Stimulated activated memory B cell treated with anti-CD40 and anti-IgM and Interleukin-4, amounts not matched to agents 10 μg/mL and 1 μg/mL and 100 μg/mL, for 72 hours (primary cell): ENCODE measurements at regions not wholly inside any gene's neighbourhood (a gene's known extent, or its start where the extent isn't known, plus 50 kb on each side); places are given as distances from the start of the nearest gene placed in this dataset.

Experiments used
- ATAC-seq: fragments of 150-1000 bp; cut with Tn5 transposase; 2 replicates; pipeline ENCODE4 v1.10.0; 2021
- H3K27ac Mint-ChIP-seq: one replicate; pipeline ENCODE4 v1.8.0; 2022; ENCODE audit warnings: mild to moderate bottlenecking, mixed read lengths
- H3K27me3 Mint-ChIP-seq: one replicate; pipeline ENCODE4 v1.8.0; 2022; ENCODE audit warnings: mixed read lengths
- H3K36me3 Mint-ChIP-seq: one replicate; pipeline ENCODE4 v1.8.0; 2022; ENCODE audit warnings: mixed read lengths
- H3K4me1 Mint-ChIP-seq: one replicate; pipeline ENCODE4 v1.8.0; 2022; ENCODE audit warnings: mixed read lengths
- H3K4me3 Mint-ChIP-seq: one replicate; pipeline ENCODE4 v1.8.0; 2022; ENCODE audit warnings: mild to moderate bottlenecking, moderate library complexity, mixed read lengths
- H3K9me3 Mint-ChIP-seq: one replicate; pipeline ENCODE4 v1.8.0; 2022; ENCODE audit warnings: mixed read lengths

DNA sequence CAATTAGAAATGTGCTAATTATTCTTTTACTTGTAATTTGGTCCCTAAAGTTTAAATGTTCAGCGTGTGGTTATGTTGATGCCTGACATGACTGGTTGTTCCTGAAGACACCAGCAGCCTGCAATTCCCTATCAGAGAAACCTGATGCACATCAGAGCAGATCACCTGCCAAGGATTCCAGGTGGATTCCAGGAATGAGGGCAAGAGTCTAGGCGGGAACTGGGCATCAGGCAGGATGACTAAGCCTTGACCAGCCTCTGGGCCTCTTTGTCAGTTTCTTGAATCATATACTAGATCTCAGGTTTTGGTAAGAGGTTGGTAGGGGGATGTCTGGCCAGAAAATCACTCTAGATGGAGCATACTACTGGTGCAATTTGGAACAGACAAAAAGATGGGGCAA, 130.7 kb upstream of the TNR start:
- no peaks in the 10 kb centered on the region for H3K27me3 Mint-ChIP-seq

DNA sequence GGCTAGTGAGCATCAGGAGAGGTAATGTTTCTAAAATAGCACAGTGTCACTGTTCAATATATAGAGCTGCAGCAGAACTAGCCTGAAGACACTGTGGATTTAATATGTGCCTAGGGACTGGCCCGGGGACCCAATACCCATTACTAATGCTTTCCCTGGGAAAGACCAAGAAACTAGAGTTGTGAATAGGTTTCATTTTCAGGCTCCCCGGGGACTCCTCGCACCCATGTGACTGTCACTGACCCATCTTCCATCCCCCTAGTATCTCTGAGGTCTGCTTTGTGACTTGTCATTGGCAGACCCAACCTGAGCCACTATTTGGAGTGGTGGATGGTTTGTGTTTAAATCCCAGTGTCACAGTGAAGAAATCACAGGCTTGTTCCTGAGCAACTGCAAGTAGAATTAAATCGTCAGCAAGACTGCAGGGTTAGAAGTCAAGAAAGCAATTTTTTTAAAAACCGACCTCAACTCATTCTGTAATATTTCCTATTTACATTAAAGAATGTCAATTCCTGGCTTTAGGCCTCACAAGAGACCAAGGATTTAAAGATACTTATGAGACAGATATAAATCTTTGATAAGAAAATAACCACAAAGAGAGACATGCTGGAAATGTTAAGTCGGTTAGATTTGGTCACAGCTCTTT, 130.0 kb upstream of the TNR start:
- Mint-ChIP-seq H3K9me3 (no peaks in the 10 kb centered on the region), H3K27me3 (no peaks in the 10 kb centered on the region), H3K4me1 (no peaks in the 10 kb centered on the region)

More for the DNA sequence above, 130.7 kb upstream of the TNR start:
- H3K9me3 Mint-ChIP-seq = no peaks in the 10 kb centered on the region
- no peak overlapping the region for H3K27ac Mint-ChIP-seq
- no peak for ATAC-seq
- H3K36me3 Mint-ChIP-seq = no peaks in the 10 kb centered on the region
- no peaks in the 10 kb centered on the region for H3K4me1 Mint-ChIP-seq
- H3K4me3 Mint-ChIP-seq = no peak overlapping the region

DNA sequence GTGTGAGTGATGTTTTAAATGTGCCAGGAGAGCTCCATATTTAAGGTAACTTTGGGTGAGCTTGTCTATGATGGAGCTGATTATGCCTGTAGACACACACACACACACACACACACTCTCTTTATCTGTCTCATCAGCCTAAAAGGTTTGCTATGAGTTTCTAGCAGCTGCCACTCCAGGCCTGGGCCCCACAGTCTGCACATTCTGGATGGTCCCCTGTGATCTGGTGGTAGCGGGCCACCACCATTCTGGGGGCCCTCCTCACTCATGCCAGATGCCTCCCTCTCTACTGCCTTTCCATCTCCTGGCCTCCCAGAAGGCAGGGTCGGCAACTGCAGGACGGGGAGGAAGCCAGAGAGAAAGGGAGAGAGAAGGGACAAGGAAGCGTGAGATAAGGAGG, 129.2 kb upstream of the TNR start:
- Mint-ChIP-seq H3K9me3 (no peaks in the 10 kb centered on the region), H3K4me3 (no peak overlapping the region), H3K27me3 (no peaks in the 10 kb centered on the region), H3K27ac (no peak overlapping the region), H3K4me1 (no peaks in the 10 kb centered on the region), H3K36me3 (no peaks in the 10 kb centered on the region)
- no peak for ATAC-seq

More for the DNA sequence above, 130.0 kb upstream of the TNR start:
- H3K36me3 Mint-ChIP-seq = no peaks in the 10 kb centered on the region
- H3K4me3 Mint-ChIP-seq = no peak overlapping the region
- ATAC-seq = peak; percentile 35
- no peak overlapping the region for H3K27ac Mint-ChIP-seq

DNA sequence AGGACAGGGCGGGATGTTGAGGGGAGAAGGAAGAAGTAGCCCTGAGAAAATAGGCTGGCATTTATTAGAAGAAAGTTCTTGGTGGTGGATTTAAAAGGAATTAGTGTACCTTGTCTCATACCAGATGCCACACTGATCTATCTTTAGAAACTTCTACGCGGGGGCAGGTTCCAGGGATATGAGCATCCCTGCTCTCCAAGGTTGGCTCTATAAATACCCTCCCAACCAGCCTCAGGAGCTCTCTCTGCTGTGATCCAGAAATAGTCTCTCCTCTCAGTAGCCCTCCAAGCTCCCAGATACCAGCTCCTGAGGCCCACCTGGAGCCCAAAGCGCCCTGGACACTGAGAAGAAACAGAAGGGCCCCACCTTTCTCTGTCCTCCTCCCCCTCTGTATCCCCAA, 128.3 kb upstream of the TNR start:
- ATAC-seq = no peak
- H3K4me1 Mint-ChIP-seq = no peaks in the 10 kb centered on the region
- H3K27ac Mint-ChIP-seq = no peak overlapping the region
- no peak overlapping the region for H3K4me3 Mint-ChIP-seq
- H3K36me3 Mint-ChIP-seq = no peaks in the 10 kb centered on the region
- no peaks in the 10 kb centered on the region for H3K9me3 Mint-ChIP-seq
- H3K27me3 Mint-ChIP-seq = no peaks in the 10 kb centered on the region

DNA sequence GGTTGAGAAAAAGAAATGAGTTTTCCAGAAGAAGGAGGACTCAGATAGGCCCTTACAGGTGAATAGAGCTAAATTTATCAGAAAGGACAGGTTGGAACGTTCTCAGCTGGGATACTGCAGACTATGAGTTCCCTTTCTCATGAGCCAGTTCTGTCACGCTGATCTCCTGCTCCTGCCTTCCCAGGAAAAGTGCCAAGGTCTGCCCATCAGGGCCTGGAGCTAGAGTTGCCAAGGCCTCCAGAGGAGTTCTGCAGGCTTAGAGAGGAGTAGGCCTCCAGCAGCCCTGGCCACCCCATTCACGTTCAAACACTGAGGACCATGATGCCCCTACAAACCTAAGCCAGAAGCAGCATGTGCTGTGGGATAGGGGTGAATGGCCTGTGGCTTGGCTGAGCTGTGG, 126.8 kb upstream of the TNR start:
- Mint-ChIP-seq H3K36me3 (no peaks in the 10 kb centered on the region), H3K27ac (no peak overlapping the region), H3K4me1 (no peaks in the 10 kb centered on the region), H3K27me3 (no peaks in the 10 kb centered on the region), H3K9me3 (no peaks in the 10 kb centered on the region), H3K4me3 (no peak overlapping the region)
- no peak for ATAC-seq

DNA sequence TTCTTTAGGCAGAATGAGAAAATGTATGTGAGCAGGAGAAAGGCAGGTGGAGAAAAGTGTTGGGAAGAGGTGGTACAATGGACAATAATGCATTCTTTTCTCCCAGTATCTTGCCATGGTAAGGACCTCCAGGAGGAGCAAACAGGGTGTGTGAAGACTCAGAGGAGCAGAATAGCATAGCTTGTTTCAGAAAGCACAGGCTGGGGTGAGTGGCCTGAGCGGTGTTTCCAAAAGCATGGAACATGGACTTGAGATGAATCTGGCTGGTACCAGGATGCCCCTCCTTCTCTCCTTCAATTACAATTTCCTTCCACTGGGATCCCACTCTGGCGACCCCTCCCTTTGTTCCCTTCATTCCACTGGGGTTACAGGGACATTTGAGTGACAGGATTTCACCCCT, 123.4 kb upstream of the TNR start:
- no peak overlapping the region for H3K27ac Mint-ChIP-seq
- no peaks in the 10 kb centered on the region for H3K4me1 Mint-ChIP-seq
- no peaks in the 10 kb centered on the region for H3K9me3 Mint-ChIP-seq
- no peak for ATAC-seq
- H3K36me3 Mint-ChIP-seq = no peaks in the 10 kb centered on the region
- peaks cover 11% of the 10 kb centered on the region for H3K27me3 Mint-ChIP-seq
- H3K4me3 Mint-ChIP-seq = no peak overlapping the region

DNA sequence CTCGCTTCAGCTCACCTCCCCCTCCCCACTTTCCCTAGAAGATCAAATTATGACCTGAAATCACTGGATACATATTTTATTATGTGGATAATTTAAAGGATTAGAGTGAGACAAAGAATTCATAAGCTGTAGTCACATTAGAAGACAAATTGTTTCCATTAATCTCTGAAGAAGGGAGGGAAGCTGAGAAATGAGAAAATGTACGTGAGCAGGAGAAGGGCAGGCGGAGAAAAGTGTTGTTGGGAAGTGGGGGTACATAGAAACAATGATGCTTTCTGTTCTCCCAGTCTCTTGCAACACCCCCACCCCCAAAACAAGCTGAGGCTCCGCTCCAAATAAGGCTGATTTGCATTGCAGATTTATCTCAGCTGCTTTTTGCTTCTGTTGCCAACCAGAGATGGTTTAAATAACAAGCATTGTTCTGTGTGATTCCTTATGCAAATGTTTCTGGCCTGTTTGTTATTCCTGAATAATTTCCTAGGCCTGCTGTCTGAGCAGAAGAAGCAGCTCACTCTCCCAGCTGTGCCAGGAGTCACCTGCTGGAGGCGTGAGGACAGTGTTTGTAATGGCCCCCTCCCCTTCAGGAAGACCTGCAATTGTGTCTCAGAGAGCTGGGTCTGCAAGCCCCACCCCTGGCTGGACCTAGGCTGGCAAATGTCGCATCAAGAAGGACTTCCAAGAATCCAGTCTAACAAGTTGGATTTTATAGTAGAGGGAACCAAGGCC, 121.8 kb upstream of the TNR start:
- ATAC-seq = no peak
- H3K9me3 Mint-ChIP-seq = no peaks in the 10 kb centered on the region
- no peaks in the 10 kb centered on the region for H3K36me3 Mint-ChIP-seq
- no peak overlapping the region for H3K4me3 Mint-ChIP-seq
- H3K27ac Mint-ChIP-seq = no peak overlapping the region
- H3K27me3 Mint-ChIP-seq = peaks cover 11% of the 10 kb centered on the region
- H3K4me1 Mint-ChIP-seq = no peaks in the 10 kb centered on the region

DNA sequence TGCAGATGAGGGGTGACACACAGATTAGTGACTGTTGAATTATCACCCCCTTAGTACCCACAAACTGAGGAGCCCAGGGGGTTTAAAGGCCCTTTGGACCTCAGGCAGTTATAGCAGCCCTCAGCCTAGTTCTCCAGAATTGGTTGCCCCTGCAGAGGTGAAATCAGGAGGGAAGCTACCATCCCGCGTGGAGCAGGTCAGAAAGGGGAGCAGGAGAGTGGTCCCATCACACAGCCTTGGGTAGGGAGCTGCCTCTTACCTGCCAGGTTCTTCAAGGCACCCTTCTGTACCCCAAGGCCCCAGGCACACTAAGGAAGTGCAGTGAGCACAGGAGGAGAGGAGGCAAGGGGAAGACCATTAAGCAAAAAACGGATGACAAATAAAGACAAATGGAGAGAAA, 121.2 kb upstream of the TNR start:
- ATAC-seq = no peak
- Mint-ChIP-seq H3K27ac (no peak overlapping the region), H3K36me3 (no peaks in the 10 kb centered on the region), H3K4me3 (no peak overlapping the region), H3K4me1 (no peaks in the 10 kb centered on the region), H3K27me3 (peaks cover 11% of the 10 kb centered on the region), H3K9me3 (no peaks in the 10 kb centered on the region)

DNA sequence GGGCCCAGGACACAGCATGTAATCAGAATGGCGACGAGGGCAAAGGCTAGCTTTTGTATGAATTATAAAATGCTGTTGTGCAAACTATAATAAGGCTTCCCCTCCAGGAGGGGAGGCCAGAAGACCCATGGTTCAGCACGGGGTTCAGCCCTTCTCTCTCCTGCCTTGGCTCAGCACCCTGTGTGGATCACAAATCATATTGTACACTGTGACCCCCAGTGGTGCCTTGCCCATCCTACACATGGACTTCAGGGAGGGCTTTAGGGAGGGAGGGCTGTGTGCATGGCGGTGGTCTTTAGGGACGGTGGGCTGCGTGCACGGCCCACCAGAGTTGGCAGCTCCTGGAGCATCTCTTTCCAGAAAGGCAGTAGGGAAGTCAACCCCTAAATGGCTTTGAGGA, 120.8 kb upstream of the TNR start:
- no peak for ATAC-seq

DNA sequence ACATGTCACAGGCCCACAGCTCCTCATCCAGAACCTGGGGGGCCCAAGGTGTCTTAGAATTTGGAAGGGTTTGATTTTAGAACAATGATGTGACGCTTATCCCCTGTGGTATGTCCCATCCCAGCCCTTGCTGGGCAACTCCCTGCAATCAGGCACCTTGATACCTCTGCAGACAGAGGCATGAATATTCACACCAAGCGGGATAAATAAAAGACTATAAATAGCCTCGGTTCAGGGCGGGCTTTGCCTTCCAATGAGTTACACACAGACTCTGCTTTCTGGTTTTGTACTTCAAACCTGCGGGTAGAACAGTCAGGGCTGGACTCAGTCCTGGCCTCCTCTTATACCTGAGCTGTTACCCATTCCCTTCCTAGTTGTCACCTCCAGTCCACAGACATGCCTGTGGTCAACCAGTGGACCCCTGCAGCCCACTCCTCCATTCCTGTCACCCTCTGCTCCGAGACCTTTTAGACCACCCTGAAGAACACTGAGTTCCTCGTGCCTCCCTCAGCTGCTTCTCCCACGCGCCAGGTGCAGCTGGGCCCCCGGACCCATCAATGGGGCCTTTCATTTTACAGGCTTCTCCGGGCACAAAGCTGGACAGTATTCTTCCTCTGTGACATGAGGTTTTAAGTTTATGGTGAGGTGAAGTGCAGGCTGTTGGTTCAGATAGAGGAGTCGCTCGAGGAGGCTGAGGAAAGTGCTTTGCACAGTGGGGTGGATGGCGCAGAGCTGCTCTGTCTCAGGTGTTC, 120.1 kb upstream of the TNR start:
- Mint-ChIP-seq H3K27ac (no peak overlapping the region), H3K36me3 (no peaks in the 10 kb centered on the region)
- no peak for ATAC-seq

More for the DNA sequence above, 120.8 kb upstream of the TNR start:
- Mint-ChIP-seq H3K9me3 (no peaks in the 10 kb centered on the region), H3K4me1 (no peaks in the 10 kb centered on the region), H3K27ac (no peak overlapping the region), H3K4me3 (no peak overlapping the region), H3K36me3 (no peaks in the 10 kb centered on the region), H3K27me3 (peaks cover 11% of the 10 kb centered on the region)

DNA sequence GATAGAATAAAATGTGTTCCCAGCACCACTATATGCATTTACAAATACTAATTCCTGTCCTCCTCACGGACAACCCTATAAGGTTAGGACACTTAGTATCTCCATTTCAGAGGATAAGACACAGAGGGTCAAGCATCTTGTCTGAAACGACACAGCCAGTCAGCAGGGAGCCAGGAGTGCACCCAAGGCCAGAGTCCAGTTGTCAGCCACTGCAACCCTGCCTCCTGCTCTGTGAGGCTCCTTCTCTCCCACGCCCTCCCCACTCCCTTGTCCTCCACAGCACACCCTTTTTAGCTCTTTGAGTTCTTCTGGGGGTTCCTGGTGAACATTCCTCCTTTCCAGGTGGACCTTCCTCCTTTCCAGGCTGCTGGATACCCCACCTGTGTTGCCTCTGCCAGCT, 119.0 kb upstream of the TNR start:
- Mint-ChIP-seq H3K27ac (no peak overlapping the region), H3K4me1 (no peaks in the 10 kb centered on the region), H3K27me3 (peaks cover 11% of the 10 kb centered on the region), H3K36me3 (no peaks in the 10 kb centered on the region), H3K4me3 (no peak overlapping the region), H3K9me3 (no peaks in the 10 kb centered on the region)
- no peak for ATAC-seq

More for the DNA sequence above, 120.1 kb upstream of the TNR start:
- Mint-ChIP-seq H3K9me3 (no peaks in the 10 kb centered on the region), H3K4me1 (no peaks in the 10 kb centered on the region), H3K4me3 (no peak overlapping the region), H3K27me3 (peaks cover 11% of the 10 kb centered on the region)

DNA sequence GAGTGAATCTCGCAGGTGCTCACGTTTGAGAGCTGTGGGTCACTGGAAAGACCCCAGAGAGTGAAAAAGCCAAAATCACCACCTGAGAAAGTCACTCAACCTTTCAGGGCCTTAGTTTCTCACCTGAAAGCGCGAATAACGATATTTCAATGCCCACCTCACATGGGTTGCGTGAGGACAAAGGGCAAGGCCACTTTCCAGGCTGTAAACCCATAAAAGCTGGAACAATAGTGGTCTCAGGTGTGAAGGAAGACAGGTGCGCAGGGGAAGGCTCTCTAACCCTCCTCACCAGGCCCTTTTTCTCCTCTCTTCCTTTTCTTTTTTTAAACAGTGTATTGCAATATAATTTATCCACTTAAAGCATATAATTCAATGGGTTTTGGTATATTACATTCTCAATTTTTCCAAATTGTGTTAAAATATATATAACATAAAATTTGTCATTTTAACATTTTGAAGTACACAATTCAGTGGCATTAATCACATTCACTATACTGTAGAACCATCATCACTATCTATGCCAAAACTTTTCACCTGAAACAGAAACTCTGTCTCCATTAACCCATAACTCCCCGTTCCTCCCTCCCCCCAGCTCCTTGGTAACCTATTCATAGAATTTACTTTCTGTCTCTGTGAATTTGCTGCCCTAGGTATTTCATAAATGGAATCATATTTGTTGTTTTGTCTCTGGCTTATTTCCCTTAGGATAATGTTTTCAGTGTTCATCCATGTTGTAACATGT, 118.4 kb upstream of the TNR start:
- Mint-ChIP-seq H3K27ac (no peak overlapping the region), H3K9me3 (no peaks in the 10 kb centered on the region), H3K4me1 (no peaks in the 10 kb centered on the region), H3K4me3 (no peak overlapping the region), H3K27me3 (peaks cover 11% of the 10 kb centered on the region), H3K36me3 (no peaks in the 10 kb centered on the region)
- ATAC-seq = no peak

DNA sequence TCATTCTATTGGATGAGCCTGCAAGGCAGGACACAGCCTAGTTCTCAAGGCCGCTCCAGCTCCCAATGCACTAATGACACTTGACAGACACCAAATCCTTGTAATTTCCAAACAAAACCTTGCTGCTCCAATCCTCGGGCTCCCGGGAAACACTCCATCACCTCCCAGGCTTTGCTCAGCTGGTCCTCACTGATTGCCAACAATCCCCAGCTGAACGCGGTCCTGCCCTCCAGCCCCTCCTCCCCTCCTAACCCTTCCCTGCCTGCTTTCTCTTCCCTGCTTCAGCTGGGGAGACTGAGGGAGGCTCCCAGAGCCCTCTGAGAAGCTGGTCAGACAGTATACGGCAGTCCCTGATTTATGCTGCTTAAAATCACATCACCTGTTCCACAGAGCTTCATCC, 114.4 kb upstream of the TNR start:
- Mint-ChIP-seq H3K27me3 (peaks cover 10% of the 10 kb centered on the region), H3K27ac (no peak overlapping the region)

DNA sequence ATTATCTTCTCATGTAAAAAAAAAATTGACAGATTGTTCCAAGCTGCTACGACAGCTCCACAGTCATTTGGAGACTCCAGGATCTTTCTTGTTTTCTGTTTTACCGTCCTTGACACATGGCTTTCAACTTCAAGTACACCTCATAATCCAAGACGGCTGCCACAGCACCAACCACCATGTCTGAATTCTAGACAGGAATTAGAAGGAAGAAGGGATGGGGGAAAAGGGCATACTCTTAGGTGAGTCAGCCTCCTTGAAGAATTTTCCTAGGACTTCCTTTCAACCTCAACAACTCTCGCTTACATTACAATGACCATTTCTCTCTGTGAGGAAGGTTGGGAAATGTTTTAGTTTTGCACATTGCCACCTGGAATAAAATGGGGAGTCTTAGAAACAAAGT, 110.3 kb upstream of the TNR start:
- Mint-ChIP-seq H3K27me3 (peaks cover 10% of the 10 kb centered on the region), H3K4me1 (no peaks in the 10 kb centered on the region), H3K9me3 (no peaks in the 10 kb centered on the region)

More for the DNA sequence above, 114.4 kb upstream of the TNR start:
- ATAC-seq = no peak
- Mint-ChIP-seq H3K4me1 (no peaks in the 10 kb centered on the region), H3K36me3 (no peaks in the 10 kb centered on the region), H3K4me3 (no peak overlapping the region), H3K9me3 (no peaks in the 10 kb centered on the region)

DNA sequence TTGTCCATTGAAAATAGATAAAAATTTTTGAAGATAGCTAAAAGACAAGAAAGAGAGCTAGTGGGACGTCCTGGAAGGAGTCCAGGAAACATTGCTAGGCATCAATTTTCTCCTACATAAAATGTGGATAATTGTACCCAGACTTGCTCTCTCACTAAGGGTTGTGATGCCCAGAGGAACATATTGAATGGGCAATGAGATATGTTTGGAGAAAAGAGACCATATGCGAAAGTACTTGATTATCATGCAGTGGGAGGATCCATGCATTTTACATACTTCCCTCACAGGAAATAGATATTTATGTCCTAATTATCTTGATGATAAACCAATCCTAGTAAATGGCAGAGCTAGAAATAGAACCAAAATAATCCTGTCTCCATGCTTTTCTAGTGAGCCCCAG, 108.4 kb upstream of the TNR start:
- Mint-ChIP-seq H3K27ac (no peak overlapping the region), H3K36me3 (no peaks in the 10 kb centered on the region), H3K27me3 (peaks cover 24% of the 10 kb centered on the region), H3K4me1 (no peaks in the 10 kb centered on the region), H3K4me3 (no peak overlapping the region), H3K9me3 (no peaks in the 10 kb centered on the region)
- no peak for ATAC-seq

More for the DNA sequence above, 110.3 kb upstream of the TNR start:
- Mint-ChIP-seq H3K27ac (no peak overlapping the region), H3K4me3 (no peak overlapping the region), H3K36me3 (no peaks in the 10 kb centered on the region)
- ATAC-seq = no peak
